WERI-Rb-1 (cell line): ENCODE measurements at regions not wholly inside any gene's neighbourhood (a gene's known extent, or its start where the extent isn't known, plus 50 kb on each side); places are given as distances from the start of the nearest gene placed in this dataset.

Experiments
- DNase-seq: peaks from one replicate; pipeline ENCODE4 v3.0.0-alpha.2; 2020
- H3K27ac ChIP-seq: fragments of 250-450 bp; sonication (Bioruptor Pico); 2 replicates; pipeline ENCODE4 v1.5.1; 2020; ENCODE audit warnings: mild to moderate bottlenecking, moderate library complexity
- H3K27me3 ChIP-seq: fragments of 250-450 bp; sonication (Bioruptor Pico); 2 replicates; pipeline ENCODE4 v1.5.1; 2021; ENCODE audit warnings: mild to moderate bottlenecking, low read depth, moderate library complexity; ENCODE audit not compliant: insufficient read depth, severe bottlenecking
- H3K36me3 ChIP-seq: fragments of 250-450 bp; sonication (Bioruptor Pico); 2 replicates; pipeline ENCODE4 v1.5.1; 2020; ENCODE audit warnings: mild to moderate bottlenecking, moderate library complexity
- H3K4me3 ChIP-seq: 2 replicates; pipeline ENCODE4 v1.5.1; 2011; ENCODE audit warnings: low read depth, mild to moderate bottlenecking, control low read depth, low read length
- H3K9me3 ChIP-seq: fragments of 250-450 bp; sonication (Bioruptor Pico); 2 replicates; pipeline ENCODE4 v1.5.1; 2021; ENCODE audit warnings: mild to moderate bottlenecking, moderate library complexity; ENCODE audit not compliant: severe bottlenecking
- TF ChIP-seq, protein P1 (sequence below): IDR thresholded peaks from 2 replicates; pipeline ENCODE4 v1.5.1; 2011; ENCODE audit warnings: low read depth, mild to moderate bottlenecking, control low read depth, inconsistent platforms, low read length

- no peak overlapping the region for H3K27ac ChIP-seq
- no peak for DNase-seq
- no peaks in the 10 kb centered on the region for H3K9me3 ChIP-seq
- H3K4me3 ChIP-seq = no peak overlapping the region
- TF ChIP-seq, protein P1, sequence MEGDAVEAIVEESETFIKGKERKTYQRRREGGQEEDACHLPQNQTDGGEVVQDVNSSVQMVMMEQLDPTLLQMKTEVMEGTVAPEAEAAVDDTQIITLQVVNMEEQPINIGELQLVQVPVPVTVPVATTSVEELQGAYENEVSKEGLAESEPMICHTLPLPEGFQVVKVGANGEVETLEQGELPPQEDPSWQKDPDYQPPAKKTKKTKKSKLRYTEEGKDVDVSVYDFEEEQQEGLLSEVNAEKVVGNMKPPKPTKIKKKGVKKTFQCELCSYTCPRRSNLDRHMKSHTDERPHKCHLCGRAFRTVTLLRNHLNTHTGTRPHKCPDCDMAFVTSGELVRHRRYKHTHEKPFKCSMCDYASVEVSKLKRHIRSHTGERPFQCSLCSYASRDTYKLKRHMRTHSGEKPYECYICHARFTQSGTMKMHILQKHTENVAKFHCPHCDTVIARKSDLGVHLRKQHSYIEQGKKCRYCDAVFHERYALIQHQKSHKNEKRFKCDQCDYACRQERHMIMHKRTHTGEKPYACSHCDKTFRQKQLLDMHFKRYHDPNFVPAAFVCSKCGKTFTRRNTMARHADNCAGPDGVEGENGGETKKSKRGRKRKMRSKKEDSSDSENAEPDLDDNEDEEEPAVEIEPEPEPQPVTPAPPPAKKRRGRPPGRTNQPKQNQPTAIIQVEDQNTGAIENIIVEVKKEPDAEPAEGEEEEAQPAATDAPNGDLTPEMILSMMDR = no peak
- H3K36me3 ChIP-seq = no peaks in the 10 kb centered on the region
- no peaks in the 10 kb centered on the region for H3K27me3 ChIP-seq
Measured at GRCh38 chr11:119943298-119943655, 194.6 kb downstream of the TRIM29 start.

GRCh38 chr11:119942583-119943297 lies 195.2 kb downstream of the TRIM29 start:
- Histone ChIP-seq H3K36me3 (no peaks in the 10 kb centered on the region), H3K4me3 (no peak overlapping the region), H3K9me3 (no peaks in the 10 kb centered on the region), H3K27ac (no peak overlapping the region), H3K27me3 (no peaks in the 10 kb centered on the region)
- TF ChIP-seq, protein P1 = no peak
- DNase-seq = no peak

DNA sequence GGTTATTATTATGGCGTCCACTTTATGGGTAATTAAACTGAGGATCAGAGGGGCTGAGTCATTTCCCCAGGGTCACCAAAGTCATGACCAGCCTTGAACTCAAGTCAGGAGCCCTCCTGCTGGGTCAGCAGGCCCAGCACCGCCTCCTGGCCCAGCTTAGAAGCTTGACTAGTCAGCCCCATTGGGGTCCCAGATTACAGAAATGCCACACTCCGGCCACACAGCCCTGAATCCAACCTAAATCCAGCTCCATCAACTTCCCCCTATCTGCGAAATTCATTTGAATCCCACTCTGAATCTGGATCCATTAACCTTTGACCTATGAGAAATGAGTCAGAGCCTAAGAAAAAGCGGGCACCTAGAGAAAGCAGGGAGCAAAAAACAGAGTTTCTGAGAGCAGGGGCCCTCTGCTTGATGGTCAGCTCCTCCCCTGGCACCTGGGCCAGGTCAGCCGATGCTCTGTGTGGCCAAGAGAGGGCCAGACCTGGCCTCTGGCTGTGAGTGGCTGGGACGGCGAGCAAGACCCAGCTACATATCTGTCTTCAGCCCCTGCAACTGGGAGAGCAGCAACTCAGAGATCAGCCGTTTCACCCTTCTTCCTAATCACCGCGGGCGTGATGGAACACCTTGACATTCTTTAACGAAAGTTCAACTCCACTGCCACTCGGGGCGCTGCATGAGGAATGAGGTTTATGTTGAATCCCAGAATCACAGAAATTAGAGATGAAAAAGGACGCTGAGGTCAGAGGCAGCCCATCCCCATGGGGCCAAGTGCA lies 196.1 kb downstream of the TRIM29 start:
- Histone ChIP-seq H3K27me3 (no peaks in the 10 kb centered on the region), H3K4me3 (no peak overlapping the region), H3K36me3 (no peaks in the 10 kb centered on the region), H3K27ac (no peak overlapping the region), H3K9me3 (no peaks in the 10 kb centered on the region)
- no peak for DNase-seq
- TF ChIP-seq, protein P1 = no peak

DNA sequence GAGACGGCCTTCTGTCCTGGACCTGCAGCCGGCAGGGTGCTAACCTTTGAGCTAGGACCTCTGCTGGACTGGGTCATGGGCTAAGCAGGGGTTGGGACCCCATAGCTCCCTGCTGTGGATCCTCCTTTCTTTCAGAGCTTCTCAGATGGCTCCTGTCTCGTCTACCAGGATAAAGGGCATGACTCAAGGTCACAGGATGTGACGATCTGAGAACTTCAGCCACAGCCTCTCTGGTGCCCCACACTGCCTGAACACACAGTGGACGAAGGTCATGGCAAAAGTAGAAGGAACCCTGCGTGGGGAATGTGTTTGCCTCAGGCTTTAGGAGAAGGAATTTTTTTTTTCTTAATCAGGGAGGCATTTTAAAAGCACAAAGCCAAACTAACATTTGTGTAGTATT lies 196.7 kb downstream of the TRIM29 start:
- Histone ChIP-seq H3K36me3 (no peaks in the 10 kb centered on the region), H3K27me3 (no peaks in the 10 kb centered on the region), H3K4me3 (no peak overlapping the region), H3K27ac (no peak overlapping the region), H3K9me3 (no peaks in the 10 kb centered on the region)
- DNase-seq = no peak
- TF ChIP-seq, protein P1 = no peak

- no peaks in the 10 kb centered on the region for H3K9me3 ChIP-seq
- no peaks in the 10 kb centered on the region for H3K36me3 ChIP-seq
- no peak overlapping the region for H3K4me3 ChIP-seq
- H3K27ac ChIP-seq = no peak overlapping the region
- DNase-seq = no peak
- no peaks in the 10 kb centered on the region for H3K27me3 ChIP-seq
- TF ChIP-seq, protein P1 = no peak
Measured at GRCh38 chr11:119940401-119940976, 197.4 kb downstream of the TRIM29 start.
